ENCODE measurements at regions not wholly inside any gene's neighbourhood (a gene's known extent, or its start where the extent isn't known, plus 50 kb on each side); places are given as distances from the start of the nearest gene placed in this dataset.
"Not testable (repeated sequence)": the region's sequence is repeated elsewhere in the genome, so short reads cannot be mapped to it uniquely, and the experiment has no call there.

GRCh38 chrX:151042842-151043241, 59.7 kb downstream of the HMGB3 start:
- WGBS, 2 donors, result 46 to 56% methylated on average over 2 of the region's 2 CpGs
- H3K27me3 ChIP-seq, result peaks cover 0 to 2% (median 0%) of the 10 kb centered on the region in 4 donors
- H3K27ac ChIP-seq, result no peak overlapping the region
- ATAC-seq (ENCODE audit: low FRiP score in 2 of 2), result no peak
- H3K4me1 ChIP-seq, result no peaks in the 10 kb centered on the region
- no peaks in the 10 kb centered on the region for H3K36me3 ChIP-seq
- no peak overlapping the region for H3K4me3 ChIP-seq
- DNase-seq, result no peak
- H3K9me3 ChIP-seq, result no peaks in the 10 kb centered on the region
- TF ChIP-seq, protein P1, sequence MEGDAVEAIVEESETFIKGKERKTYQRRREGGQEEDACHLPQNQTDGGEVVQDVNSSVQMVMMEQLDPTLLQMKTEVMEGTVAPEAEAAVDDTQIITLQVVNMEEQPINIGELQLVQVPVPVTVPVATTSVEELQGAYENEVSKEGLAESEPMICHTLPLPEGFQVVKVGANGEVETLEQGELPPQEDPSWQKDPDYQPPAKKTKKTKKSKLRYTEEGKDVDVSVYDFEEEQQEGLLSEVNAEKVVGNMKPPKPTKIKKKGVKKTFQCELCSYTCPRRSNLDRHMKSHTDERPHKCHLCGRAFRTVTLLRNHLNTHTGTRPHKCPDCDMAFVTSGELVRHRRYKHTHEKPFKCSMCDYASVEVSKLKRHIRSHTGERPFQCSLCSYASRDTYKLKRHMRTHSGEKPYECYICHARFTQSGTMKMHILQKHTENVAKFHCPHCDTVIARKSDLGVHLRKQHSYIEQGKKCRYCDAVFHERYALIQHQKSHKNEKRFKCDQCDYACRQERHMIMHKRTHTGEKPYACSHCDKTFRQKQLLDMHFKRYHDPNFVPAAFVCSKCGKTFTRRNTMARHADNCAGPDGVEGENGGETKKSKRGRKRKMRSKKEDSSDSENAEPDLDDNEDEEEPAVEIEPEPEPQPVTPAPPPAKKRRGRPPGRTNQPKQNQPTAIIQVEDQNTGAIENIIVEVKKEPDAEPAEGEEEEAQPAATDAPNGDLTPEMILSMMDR (IDR thresholded peaks at IDR 0.05), result no peak

DNA sequence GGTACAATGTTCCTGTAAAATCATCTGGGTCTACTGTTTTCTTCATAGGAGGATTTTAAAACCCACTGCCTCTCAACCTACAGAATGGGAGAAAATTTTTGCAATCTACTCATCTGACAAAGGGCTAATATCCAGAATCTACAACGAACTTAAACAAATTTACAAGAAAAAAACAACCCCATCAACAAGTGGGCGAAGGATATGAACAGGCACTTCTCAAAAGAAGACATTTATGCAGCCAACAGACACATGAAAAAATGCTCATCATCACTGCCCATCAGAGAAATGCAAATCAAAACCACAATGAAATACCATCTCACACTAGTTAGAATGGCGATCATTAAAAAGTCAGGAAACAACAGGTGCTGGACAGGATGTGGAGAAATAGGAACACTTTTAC, 83.2 kb downstream of the HMGB3 start:
- H3K27me3 ChIP-seq; H3K27ac ChIP-seq; ATAC-seq (ENCODE audit: low FRiP score in 2 of 2); DNase-seq; H3K4me3 ChIP-seq; H3K36me3 ChIP-seq; H3K4me1 ChIP-seq; H3K9me3 ChIP-seq: not testable (repeated sequence)
- WGBS, 2 donors, result 79 to 89% methylated on average over 2 to 3 of the region's 3 CpGs

- 55 to 87% methylated on average over 2 to 12 of the region's 12 CpGs for WGBS, 2 donors
- Histone ChIP-seq H3K4me1 (no peaks in the 10 kb centered on the region), H3K27ac (no peak overlapping the region), H3K27me3 (no peaks in the 10 kb centered on the region), H3K9me3 (no peaks in the 10 kb centered on the region), H3K4me3 (no peak overlapping the region), H3K36me3 (no peaks in the 10 kb centered on the region)
- ATAC-seq (ENCODE audit: low FRiP score in 2 of 2) (no peak), DNase-seq (peak in 1 of 2 donors; percentile 17)
- TF ChIP-seq EP300 (IDR thresholded peaks at IDR 0.05), result no peak
- TF ChIP-seq, protein P1 (IDR thresholded peaks at IDR 0.05), result no peak
- no peak for TF ChIP-seq POLR2AphosphoS5 (IDR thresholded peaks at IDR 0.05)
- TF ChIP-seq POLR2A (IDR thresholded peaks at IDR 0.05), result no peak
Measured at GRCh38 chrX:151073767-151074166, 90.6 kb downstream of the HMGB3 start.

DNA sequence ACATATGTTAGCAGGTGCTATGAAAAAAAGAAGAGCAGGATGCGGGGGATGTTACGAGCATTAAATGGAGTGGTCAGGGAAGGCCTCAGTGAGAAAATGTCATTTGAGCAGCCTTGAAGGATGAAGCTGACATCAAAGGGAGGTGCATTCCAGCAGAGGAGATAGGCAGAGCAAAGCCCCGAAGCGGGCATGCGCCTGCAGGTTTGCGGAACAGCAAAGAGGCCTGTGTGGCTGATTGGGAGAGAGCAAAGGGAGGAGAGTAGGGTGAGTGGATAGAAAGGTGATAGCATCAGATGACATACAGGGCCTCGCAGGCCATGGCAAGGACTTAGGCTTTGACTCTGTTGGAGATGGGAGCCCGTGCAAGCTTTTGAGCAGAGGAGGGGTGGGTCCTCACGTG, 95.4 kb upstream of the GPR50 start:
- peak in 1 of 2 donors; percentile 5 for DNase-seq

DNA sequence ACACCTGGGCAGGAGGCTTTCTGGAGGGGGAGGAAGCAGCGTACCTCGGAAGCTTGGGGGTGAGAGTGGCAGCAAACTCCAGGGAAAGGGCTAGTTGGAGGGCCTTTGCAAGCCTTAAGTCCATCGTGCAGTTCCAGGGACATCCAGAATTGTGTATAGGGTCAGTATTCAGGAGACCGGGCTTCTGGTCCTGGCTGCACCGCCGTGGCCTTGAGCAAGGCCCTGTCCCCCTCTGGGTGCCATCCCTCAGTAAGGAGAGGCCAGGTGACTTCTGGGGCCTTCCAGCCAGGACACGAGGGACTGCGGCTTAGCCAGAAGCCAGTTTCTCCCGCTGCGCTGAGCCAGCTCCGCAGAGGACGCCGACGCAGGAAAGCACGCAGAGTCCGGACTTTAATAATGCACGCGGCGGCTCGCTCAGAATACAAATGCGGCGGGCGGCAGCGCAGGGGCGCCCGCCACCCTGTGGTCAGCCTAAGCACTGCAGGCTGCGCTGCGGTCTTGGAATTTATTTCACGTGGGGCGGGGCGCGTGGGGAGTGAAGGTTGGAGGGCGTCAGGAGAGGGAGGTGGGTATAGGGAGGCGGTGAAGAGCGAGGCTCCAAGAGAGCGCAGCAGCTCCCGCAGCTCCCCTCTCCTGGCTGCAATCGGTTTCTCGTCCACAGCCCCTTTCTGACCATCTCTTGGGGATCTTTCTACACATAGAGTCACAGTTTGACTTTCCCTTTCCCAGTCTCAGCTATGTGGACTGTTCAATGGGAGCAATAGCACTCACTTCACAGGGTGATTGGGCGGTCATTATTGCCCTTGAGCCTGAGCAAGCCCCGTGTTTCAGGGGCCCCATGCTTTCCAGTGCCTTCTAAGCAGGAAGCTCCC, 94.1 kb upstream of the GPR50 start:
- Histone ChIP-seq H3K27me3 (no peaks in the 10 kb centered on the region), H3K36me3 (no peaks in the 10 kb centered on the region), H3K4me1 (peaks cover 0 to 11% (median 3%) of the 10 kb centered on the region in 4 donors), H3K4me3 (no peak overlapping the region), H3K27ac (no peak overlapping the region), H3K9me3 (no peaks in the 10 kb centered on the region)
- ATAC-seq (ENCODE audit: low FRiP score in 2 of 2), result peak; percentile 92 to 96
- peak; percentile 51 to 92 for DNase-seq
- TF ChIP-seq, protein P1 (IDR thresholded peaks at IDR 0.05), result peak; percentile 78 to 94 (median 92)
- TF ChIP-seq POLR2A (IDR thresholded peaks at IDR 0.05), result no peak
- TF ChIP-seq POLR2AphosphoS5 (IDR thresholded peaks at IDR 0.05), result no peak
- TF ChIP-seq EP300 (IDR thresholded peaks at IDR 0.05), result no peak
- WGBS, 2 donors, result 24 to 75% methylated on average over 2 to 38 of the region's 41 CpGs

More for the DNA sequence above, 95.4 kb upstream of the GPR50 start:
- no peak overlapping the region for H3K27ac ChIP-seq
- H3K27me3 ChIP-seq, result no peaks in the 10 kb centered on the region
- no peak for ATAC-seq (ENCODE audit: low FRiP score in 2 of 2)
- H3K9me3 ChIP-seq, result no peaks in the 10 kb centered on the region
- H3K4me3 ChIP-seq, result no peak overlapping the region
- no peak for TF ChIP-seq POLR2AphosphoS5 (IDR thresholded peaks at IDR 0.05)
- TF ChIP-seq, protein P1 (IDR thresholded peaks at IDR 0.05), result no peak
- no peak for TF ChIP-seq EP300 (IDR thresholded peaks at IDR 0.05)
- no peak for TF ChIP-seq POLR2A (IDR thresholded peaks at IDR 0.05)
- WGBS, 2 donors, result 89 to 94% methylated on average over 8 to 9 of the region's 9 CpGs
- no peaks in the 10 kb centered on the region for H3K36me3 ChIP-seq
- H3K4me1 ChIP-seq, result peaks cover 0 to 11% (median 3%) of the 10 kb centered on the region in 4 donors

All from upper lobe of left lung (tissue), 6 donors.